ENCODE measurements at regions not wholly inside any gene's neighbourhood (a gene's known extent, or its start where the extent isn't known, plus 50 kb on each side); places are given as distances from the start of the nearest gene placed in this dataset.

- Histone ChIP-seq H3K27me3 (ENCODE audit: control insufficient read depth, insufficient read depth, low read length) (no peaks in the 10 kb centered on the region), H4K20me1 (ENCODE audit: insufficient read depth, low read length) (no peaks in the 10 kb centered on the region), H2BK120ac (ENCODE audit: low read depth, low read length) (peak overlapping the region; percentile 42; the same call in 1 of the 2 replicates), H4K8ac (ENCODE audit: low read depth in 2 of 2, low read length in 2 of 2) (peak overlapping the region in 1 of 2 experiments; percentile 67; a peak in 2 of 4 replicates), H3K4ac (ENCODE audit: low read depth, low read length) (0 out of 2 replicates have a peak overlapping the region, but pooled peaks have one; percentile 24), H3K9me1 (ENCODE audit: insufficient read depth, low read length) (no peaks in the 10 kb centered on the region), H4K5ac (ENCODE audit: low read depth, low read length) (no peak overlapping the region; the same call in 1 of the 2 replicates), H3K14ac (replicated peaks; ENCODE audit: low read depth, low read length) (no peak overlapping the region; the same call in 1 of the 2 replicates), H3K27ac (ENCODE audit: insufficient read depth, low read length) (no peak overlapping the region), H3K23ac (ENCODE audit: low read depth, low read length) (peak overlapping the region; percentile 52; the same call in 1 of the 2 replicates), H3K79me1 (ENCODE audit: low read depth in 1 of 2, low read length in 2 of 2) (no peaks in the 10 kb centered on the region), H3K9ac (ENCODE audit: low read depth, low read length) (no peak overlapping the region), H2BK15ac (ENCODE audit: low read depth, low read length) (no peak overlapping the region), H2AFZ (replicated peaks; ENCODE audit: low read length, poor library complexity) (peak overlapping the region; percentile 47), H3K9me3 (ENCODE audit: control insufficient read depth, insufficient read depth, low read length) (no peaks in the 10 kb centered on the region), H2BK5ac (ENCODE audit: low read depth, low read length, poor library complexity, severe bottlenecking) (no peak overlapping the region), H3K56ac (ENCODE audit: extremely low read depth, insufficient read depth, low read length) (no peak overlapping the region), H2AK5ac (ENCODE audit: low read depth, low read length) (no peak overlapping the region), H3K4me1 (ENCODE audit: control insufficient read depth, insufficient read depth, low read length) (peaks cover 13% of the 10 kb centered on the region), H4K91ac (ENCODE audit: insufficient read depth, low read depth, low read length) (no peak overlapping the region), H2BK20ac (ENCODE audit: low read depth, low read length) (peak overlapping the region; percentile 57; the same call in 1 of the 2 replicates), H3K4me2 (ENCODE audit: low read depth, low read length) (0 out of 2 replicates have a peak overlapping the region, but pooled peaks have one; percentile 10), H3K18ac (ENCODE audit: low read depth, low read length) (peak overlapping the region; percentile 20; the same call in 1 of the 2 replicates), H3K4me3 (ENCODE audit: insufficient read depth, low read depth, low read length) (no peak overlapping the region), H2AK9ac (replicated peaks; ENCODE audit: low read depth, low read length, poor library complexity) (no peak overlapping the region), H3K36me3 (ENCODE audit: control insufficient read depth, insufficient read depth, low read length) (no peaks in the 10 kb centered on the region)
- no TSS peak for BruUV-seq (replicated peaks)
- TF ChIP-seq BHLHE40 (IDR thresholded peaks at IDR 0.05; ENCODE audit: low read depth, low read length), result no peak
- ATAC-seq (ENCODE audit: low read depth) (no peak), DNase-seq (peak; percentile 24)
- POLR2A ChIA-PET (ENCODE audit: unreplicated experiment), result no interaction called here
- intact Hi-C loops (cut with micrococcal nuclease) (no loop called here), dilution Hi-C loops (cut with HindIII; ENCODE audit: low sequenced_read_pairs, unreplicated experiment) (no loop called here), in situ Hi-C loops (cut with MboI; ENCODE audit: low sequenced_read_pairs) (no loop called here)
- CTCF ChIA-PET, result no interaction called here
- WGBS, 2 experiments (ENCODE audit: extremely low coverage in 2 of 2, insufficient read length in 1 of 2), result no CpG with 5 or more reads among the region's 6 CpGs
Measured at GRCh38 chr6:148221196-148221979, 121.2 kb upstream of the SASH1 start.

Data from IMR-90 (cell line).